T-cell (primary cell): ENCODE measurements at regions not wholly inside any gene's neighbourhood (a gene's known extent, or its start where the extent isn't known, plus 50 kb on each side); places are given as distances from the start of the nearest gene placed in this dataset.
A peak's percentile ranks its signal among the peaks of the same experiment; 100 is the strongest.

Source experiments
- ATAC-seq, 4 experiments: fragments of 200-7000 bp in 3 of 4; fragments of 150-1000 bp in 1 of 4; cut with Tn5 transposase; replicated peaks in 1 of 4; 1 replicate in 3 of 4; 2 replicates in 1 of 4; pipeline ENCODE4 v1.10.0; 2021; ENCODE audit warnings: moderate library complexity in 3 of 4, mild to moderate bottlenecking in 2 of 4, moderate number of reproducible peaks in 1 of 4
- CTCF ChIA-PET, 2 donors: fragments of 300-600 bp; sonication (Branson Sonifier 250); formaldehyde crosslinking; loops; one replicate each; lab custom pipeline; 2022; ENCODE audit warnings: antibody characterized with exemption in 2 of 2; lab: Charles Lee
- POLR2A ChIA-PET, 2 donors: fragments of 300-600 bp; sonication (Branson Sonifier 250); formaldehyde crosslinking; loops; one replicate each; lab custom pipeline; 2022; ENCODE audit warnings: antibody characterized with exemption in 2 of 2; lab: Charles Lee
- DNase-seq, 35 experiments: peaks; one replicate each; pipeline versions ENCODE4 v3.0.0 to v3.0.0-alpha.2; 2013 to 2023
- H3K27ac ChIP-seq: one replicate; pipeline ENCODE4 v1.5.1; 2013; ENCODE audit warnings: low read length
- H3K27me3 ChIP-seq, 2 experiments: replicated peaks in 1 of 2; 1 replicate in 1 of 2; 2 replicates in 1 of 2; pipeline versions ENCODE4 v1.6.1 to v1.7.0; 2013; ENCODE audit warnings: low read length in 1 of 2, mixed read lengths in 1 of 2; ENCODE audit not compliant: control insufficient read depth in 2 of 2, insufficient read depth in 2 of 2; ENCODE audit errors: extremely low read depth in 1 of 2
- H3K36me3 ChIP-seq, 2 donors: 1 replicate in 1 of 2; 2 replicates in 1 of 2; pipeline versions ENCODE4 v1.6.1 to v1.7.0; 2013; ENCODE audit warnings: low read length in 1 of 2; ENCODE audit not compliant: control insufficient read depth in 2 of 2, insufficient read depth in 1 of 2; ENCODE audit errors: extremely low read depth in 1 of 2
- H3K4me1 ChIP-seq, 2 experiments: 1 replicate in 1 of 2; 2 replicates in 1 of 2; pipeline versions ENCODE4 v1.6.1 to v1.7.0; 2013; ENCODE audit warnings: low read length in 2 of 2, mixed read lengths in 1 of 2; ENCODE audit not compliant: insufficient read depth in 2 of 2, control insufficient read depth in 1 of 2; ENCODE audit errors: extremely low read depth in 1 of 2
- H3K4me3 ChIP-seq, 2 donors: 1 replicate in 1 of 2; 2 replicates in 1 of 2; pipeline versions ENCODE4 v1.5.1 to v1.7.0; 2013; ENCODE audit warnings: mild to moderate bottlenecking in 2 of 2, low read length in 1 of 2, moderate library complexity in 1 of 2; ENCODE audit not compliant: control insufficient read depth in 1 of 2; ENCODE audit errors: extremely low read depth in 1 of 2
- H3K9me3 ChIP-seq: 2 replicates; pipeline ENCODE4 v1.7.0; 2013
- H3K27ac Mint-ChIP-seq, 2 donors: one replicate each; pipeline ENCODE4 v1.8.0; 2020 to 2021; ENCODE audit warnings: mild to moderate bottlenecking in 2 of 2, mixed read lengths in 2 of 2
- H3K27me3 Mint-ChIP-seq, 2 donors: one replicate each; pipeline ENCODE4 v1.8.0; 2021 to 2022; ENCODE audit warnings: mixed read lengths in 2 of 2
- H3K36me3 Mint-ChIP-seq: one replicate; pipeline ENCODE4 v1.8.0; 2021; ENCODE audit warnings: mixed read lengths
- H3K4me1 Mint-ChIP-seq, 3 donors: one replicate each; pipeline ENCODE4 v1.8.0; 2020 to 2022; ENCODE audit warnings: mixed read lengths in 3 of 3, mild to moderate bottlenecking in 1 of 3
- H3K4me3 Mint-ChIP-seq, 3 donors: one replicate each; pipeline ENCODE4 v1.8.0; 2020 to 2022; ENCODE audit warnings: mild to moderate bottlenecking in 3 of 3, mixed read lengths in 3 of 3, moderate library complexity in 3 of 3
- H3K9me3 Mint-ChIP-seq, 3 donors: one replicate each; pipeline ENCODE4 v1.8.0; 2020 to 2022; ENCODE audit warnings: mixed read lengths in 3 of 3
- WGBS: methylation state at CpG from one replicate; pipeline ENCODE4 v1.1.5; 2013; ENCODE audit warnings: missing lambda C conversion rate; ENCODE audit not compliant: insufficient coverage; 5-methylcytosine and 5-hydroxymethylcytosine counted together

GRCh38 chr1:38526046-38526445, 333.5 kb downstream of the RRAGC start:
- WGBS = 80% methylated on average over 2 of the region's 7 CpGs
- no peaks in the 10 kb centered on the region for H3K9me3 ChIP-seq
- peaks cover 3 to 11% of the 10 kb centered on the region in 2 experiments for H3K4me1 ChIP-seq
- H3K27me3 ChIP-seq = peaks cover 0 to 16% of the 10 kb centered on the region in 2 experiments
- DNase-seq = no peak
- no peaks in the 10 kb centered on the region for H3K36me3 Mint-ChIP-seq
- CTCF ChIA-PET = no interaction called here
- H3K4me3 ChIP-seq = no peak overlapping the region
- peaks cover 11 to 24% (median 12%) of the 10 kb centered on the region in 3 donors for H3K4me1 Mint-ChIP-seq
- POLR2A ChIA-PET = no interaction called here
- peak overlapping the region in 1 of 3 donors; percentile 36 for H3K4me3 Mint-ChIP-seq
- H3K27ac Mint-ChIP-seq = no peak overlapping the region
- H3K36me3 ChIP-seq = no peaks in the 10 kb centered on the region
- no peak overlapping the region for H3K27ac ChIP-seq
- peaks cover 13 to 17% of the 10 kb centered on the region in 2 donors for H3K27me3 Mint-ChIP-seq
- no peaks in the 10 kb centered on the region for H3K9me3 Mint-ChIP-seq
- ATAC-seq = no peak

GRCh38 chr1:38525343-38526043, 334.1 kb downstream of the RRAGC start:
- peaks cover 3 to 11% of the 10 kb centered on the region in 2 experiments for H3K4me1 ChIP-seq
- DNase-seq (no peak), ATAC-seq (no peak)
- CTCF ChIA-PET = interaction anchor here in 1 of 2 donors (0.6 to 0.7 kb wide), 2 partner anchors 8 to 945 kb away, joined by 3 to 4 read pairs; no protein-coding TSS in a partner anchor
- Mint-ChIP-seq H3K4me3 (no peak overlapping the region), H3K9me3 (no peaks in the 10 kb centered on the region), H3K4me1 (peaks cover 11 to 25% (median 12%) of the 10 kb centered on the region in 3 donors), H3K36me3 (no peaks in the 10 kb centered on the region), H3K27me3 (peaks cover 13 to 17% of the 10 kb centered on the region in 2 donors), H3K27ac (no peak overlapping the region)
- H3K27me3 ChIP-seq = peaks cover 0 to 16% of the 10 kb centered on the region in 2 experiments
- WGBS = no CpG with 5 or more reads among the region's 4 CpGs
- H3K9me3 ChIP-seq = no peaks in the 10 kb centered on the region
- POLR2A ChIA-PET = no interaction called here
- no peaks in the 10 kb centered on the region for H3K36me3 ChIP-seq
- H3K4me3 ChIP-seq = no peak overlapping the region
- no peak overlapping the region for H3K27ac ChIP-seq

GRCh38 chr1:38524025-38524641, 335.4 kb downstream of the RRAGC start:
- DNase-seq (no peak), ATAC-seq (no peak)
- no peak overlapping the region for H3K4me3 Mint-ChIP-seq
- POLR2A ChIA-PET = no interaction called here
- H3K27ac Mint-ChIP-seq = no peak overlapping the region
- Histone ChIP-seq H3K36me3 (no peaks in the 10 kb centered on the region), H3K27me3 (peaks cover 0 to 5% of the 10 kb centered on the region in 2 experiments), H3K4me3 (no peak overlapping the region), H3K27ac (no peak overlapping the region), H3K9me3 (no peaks in the 10 kb centered on the region), H3K4me1 (peaks cover 3 to 11% of the 10 kb centered on the region in 2 experiments)
- no peaks in the 10 kb centered on the region for H3K36me3 Mint-ChIP-seq
- CTCF ChIA-PET = no interaction called here
- no peaks in the 10 kb centered on the region for H3K9me3 Mint-ChIP-seq
- H3K4me1 Mint-ChIP-seq = peaks cover 11 to 27% (median 12%) of the 10 kb centered on the region in 3 donors
- no CpG with 5 or more reads among the region's 8 CpGs for WGBS
- peaks cover 17 to 18% of the 10 kb centered on the region in 2 donors for H3K27me3 Mint-ChIP-seq

- POLR2A ChIA-PET = no interaction called here
- DNase-seq = no peak
- H3K9me3 ChIP-seq = no peaks in the 10 kb centered on the region
- no peaks in the 10 kb centered on the region for H3K36me3 ChIP-seq
- no peaks in the 10 kb centered on the region for H3K36me3 Mint-ChIP-seq
- no peak overlapping the region for H3K27ac Mint-ChIP-seq
- H3K4me1 Mint-ChIP-seq = peaks cover 11 to 27% (median 12%) of the 10 kb centered on the region in 3 donors
- H3K27me3 Mint-ChIP-seq = peaks cover 17 to 18% of the 10 kb centered on the region in 2 donors
- H3K9me3 Mint-ChIP-seq = no peaks in the 10 kb centered on the region
- no peak overlapping the region for H3K4me3 Mint-ChIP-seq
- WGBS = 90% methylated on average over 4 of the region's 7 CpGs
- H3K4me3 ChIP-seq = no peak overlapping the region
- CTCF ChIA-PET = no interaction called here
- H3K27ac ChIP-seq = no peak overlapping the region
- peaks cover 3 to 11% of the 10 kb centered on the region in 2 experiments for H3K4me1 ChIP-seq
- peaks cover 0 to 5% of the 10 kb centered on the region in 2 experiments for H3K27me3 ChIP-seq
- ATAC-seq = no peak
Observed at GRCh38 chr1:38523568-38523939, 336.0 kb downstream of the RRAGC start.

- Histone ChIP-seq H3K36me3 (no peaks in the 10 kb centered on the region), H3K27me3 (peaks cover 0 to 5% of the 10 kb centered on the region in 2 experiments), H3K9me3 (no peaks in the 10 kb centered on the region), H3K27ac (no peak overlapping the region), H3K4me1 (peaks cover 3 to 11% of the 10 kb centered on the region in 2 experiments), H3K4me3 (no peak overlapping the region)
- Mint-ChIP-seq H3K4me3 (no peak overlapping the region), H3K9me3 (no peaks in the 10 kb centered on the region), H3K4me1 (peaks cover 11 to 27% (median 12%) of the 10 kb centered on the region in 3 donors), H3K27ac (no peak overlapping the region), H3K36me3 (no peaks in the 10 kb centered on the region), H3K27me3 (peaks cover 17 to 18% of the 10 kb centered on the region in 2 donors)
- DNase-seq = no peak
- 87% methylated on average over 4 of the region's 10 CpGs for WGBS
- ATAC-seq = no peak
- ChIA-PET POLR2A (no interaction called here), CTCF (no interaction called here)
Observed at GRCh38 chr1:38522915-38523567, 336.5 kb downstream of the RRAGC start.

- Mint-ChIP-seq H3K27ac (no peak overlapping the region), H3K4me1 (peaks cover 0 to 8% (median 0%) of the 10 kb centered on the region in 3 donors), H3K4me3 (no peak overlapping the region), H3K27me3 (peaks cover 8 to 12% of the 10 kb centered on the region in 2 donors), H3K9me3 (no peaks in the 10 kb centered on the region), H3K36me3 (no peaks in the 10 kb centered on the region)
- ChIA-PET CTCF (interaction anchor here in 1 of 2 donors (1.0 kb wide), 1 partner anchor 15 kb away, joined by 3 read pairs; no protein-coding TSS in a partner anchor), POLR2A (no interaction called here)
- Histone ChIP-seq H3K4me3 (no peak overlapping the region), H3K27ac (no peak overlapping the region), H3K36me3 (no peaks in the 10 kb centered on the region), H3K4me1 (no peaks in the 10 kb centered on the region), H3K9me3 (no peaks in the 10 kb centered on the region), H3K27me3 (peaks cover 0 to 9% of the 10 kb centered on the region in 2 experiments)
- DNase-seq (no peak), ATAC-seq (no peak)
- WGBS = no CpG with 5 or more reads among the region's 2 CpGs
Observed at GRCh38 chr1:38516560-38516959, 343.0 kb downstream of the RRAGC start.
